Neural cell (in vitro differentiated cells): ENCODE measurements at regions not wholly inside any gene's neighbourhood (a gene's known extent, or its start where the extent isn't known, plus 50 kb on each side); places are given as distances from the start of the nearest gene placed in this dataset.
"Not testable (repeated sequence)": the region's sequence is repeated elsewhere in the genome, so short reads cannot be mapped to it uniquely, and the experiment has no call there.

Experiments
- H2AFZ ChIP-seq: fragments of 200-600, 300-800 bp; sonication (generic), shearing (Covaris generic); 2 replicates; pipeline ENCODE4 v1.6.0; 2014; ENCODE audit warnings: low read depth, mild to moderate bottlenecking, antibody characterized with exemption, low read length, moderate library complexity
- H3F3A ChIP-seq: fragments of 200-600 bp; shearing (Covaris generic); 2 replicates; pipeline ENCODE4 v1.6.1; 2016; ENCODE audit warnings: mild to moderate bottlenecking, moderate library complexity, mixed read lengths, antibody characterized with exemption, low read length; ENCODE audit not compliant: insufficient read depth, poor library complexity, severe bottlenecking
- H3K27ac ChIP-seq: fragments of 200-600, 300-800 bp; sonication (generic), shearing (Covaris generic); 2 replicates; pipeline ENCODE4 v1.5.1; 2014; ENCODE audit warnings: mild to moderate bottlenecking, low read length, moderate library complexity
- H3K27me3 ChIP-seq: fragments of 300-800, 200-600 bp; sonication (generic), shearing (Covaris generic); 2 replicates; pipeline ENCODE4 v1.6.0; 2014; ENCODE audit warnings: mild to moderate bottlenecking, low read depth, low read length, moderate library complexity; ENCODE audit not compliant: insufficient read depth
- H3K36me3 ChIP-seq: fragments of 300-800, 200-600 bp; sonication (generic), shearing (Covaris generic); 2 replicates; pipeline ENCODE4 v1.5.1; 2014; ENCODE audit warnings: mild to moderate bottlenecking, antibody characterized with exemption, low read length, moderate library complexity; ENCODE audit not compliant: insufficient read depth
- H3K4me2 ChIP-seq: fragments of 300-800, 200-600 bp; sonication (generic), shearing (Covaris generic); 2 replicates; pipeline ENCODE4 v1.6.0; 2014; ENCODE audit warnings: mild to moderate bottlenecking, low read length
- H3K4me3 ChIP-seq: fragments of 300-800, 200-600 bp; sonication (generic), shearing (Covaris generic); 2 replicates; pipeline ENCODE4 v1.5.1; 2014; ENCODE audit warnings: mild to moderate bottlenecking, low read length, moderate library complexity
- H3K79me2 ChIP-seq: fragments of 200-600 bp; shearing (Covaris generic); replicated peaks from 2 replicates; pipeline ENCODE4 v1.6.0; 2014; ENCODE audit warnings: mild to moderate bottlenecking, low read length, moderate library complexity; ENCODE audit not compliant: insufficient read depth
- H3K9ac ChIP-seq: fragments of 300-800, 200-600 bp; sonication (generic), shearing (Covaris generic); 2 replicates; pipeline ENCODE4 v1.6.1; 2016; ENCODE audit warnings: mild to moderate bottlenecking, low read length, mixed read lengths
- H3K9me2 ChIP-seq: fragments of 200-600 bp; shearing (Covaris generic); 2 replicates; pipeline ENCODE4 v1.6.1; 2016; ENCODE audit warnings: mild to moderate bottlenecking, low read length, mixed read lengths; ENCODE audit not compliant: insufficient read depth
- H3K9me3 ChIP-seq: fragments of 200-600, 300-800 bp; sonication (generic), shearing (Covaris generic); 2 replicates; pipeline ENCODE4 v1.6.1; 2016; ENCODE audit warnings: mild to moderate bottlenecking, mixed run types, low read length, moderate library complexity, mixed read lengths
- H4K20me1 ChIP-seq: fragments of 200-600 bp; shearing (Covaris generic); 2 replicates; pipeline ENCODE4 v1.6.1; 2016; ENCODE audit warnings: mild to moderate bottlenecking, mixed run types; ENCODE audit not compliant: insufficient read depth
- EP300 ChIP-seq: fragments of 450-650 bp; conservative IDR thresholded peaks from 2 replicates; pipeline ENCODE4 v1.6.1; 2014; ENCODE audit warnings: antibody characterized with exemption, mild to moderate bottlenecking, moderate library complexity; ENCODE audit not compliant: poor library complexity, severe bottlenecking
- EZH2 ChIP-seq: fragments of 200-600, 300-800 bp; shearing (Covaris generic), sonication (generic); IDR thresholded peaks from 2 replicates; pipeline ENCODE4 v1.6.1; 2014; ENCODE audit warnings: antibody characterized with exemption, low read length, borderline replicate concordance, mild to moderate bottlenecking; ENCODE audit not compliant: insufficient read depth, poor library complexity, severe bottlenecking
- MXI1 ChIP-seq: fragments of 450-650 bp; conservative IDR thresholded peaks from 2 replicates; pipeline ENCODE4 v1.6.1; 2014; ENCODE audit warnings: antibody characterized with exemption, mild to moderate bottlenecking; ENCODE audit not compliant: poor library complexity, severe bottlenecking
- POLR2AphosphoS5 ChIP-seq: IDR thresholded peaks from 2 replicates; pipeline ENCODE4 v1.6.1; 2012
- RAD21 ChIP-seq: fragments of 450-650 bp; conservative IDR thresholded peaks from 2 replicates; pipeline ENCODE4 v1.6.1; 2014; ENCODE audit warnings: antibody characterized with exemption, mild to moderate bottlenecking, moderate library complexity
- SMC3 ChIP-seq: fragments of 450-650 bp; conservative IDR thresholded peaks from 2 replicates; pipeline ENCODE4 v1.6.1; 2014; ENCODE audit warnings: antibody characterized with exemption, mild to moderate bottlenecking, moderate library complexity; ENCODE audit not compliant: poor library complexity
- TAF1 ChIP-seq: IDR thresholded peaks from 2 replicates; pipeline ENCODE4 v1.6.1; 2012; ENCODE audit warnings: low read depth
- TF ChIP-seq, protein P1 (sequence below): IDR thresholded peaks from 2 replicates; pipeline ENCODE4 v1.6.1; 2012; ENCODE audit warnings: borderline replicate concordance
- TF ChIP-seq, protein P2 (sequence below): fragments of 450-650 bp; IDR thresholded peaks from 2 replicates; pipeline ENCODE4 v1.5.1; 2014; ENCODE audit warnings: antibody characterized with exemption, mild to moderate bottlenecking, moderate library complexity; ENCODE audit not compliant: poor library complexity, severe bottlenecking

DNA sequence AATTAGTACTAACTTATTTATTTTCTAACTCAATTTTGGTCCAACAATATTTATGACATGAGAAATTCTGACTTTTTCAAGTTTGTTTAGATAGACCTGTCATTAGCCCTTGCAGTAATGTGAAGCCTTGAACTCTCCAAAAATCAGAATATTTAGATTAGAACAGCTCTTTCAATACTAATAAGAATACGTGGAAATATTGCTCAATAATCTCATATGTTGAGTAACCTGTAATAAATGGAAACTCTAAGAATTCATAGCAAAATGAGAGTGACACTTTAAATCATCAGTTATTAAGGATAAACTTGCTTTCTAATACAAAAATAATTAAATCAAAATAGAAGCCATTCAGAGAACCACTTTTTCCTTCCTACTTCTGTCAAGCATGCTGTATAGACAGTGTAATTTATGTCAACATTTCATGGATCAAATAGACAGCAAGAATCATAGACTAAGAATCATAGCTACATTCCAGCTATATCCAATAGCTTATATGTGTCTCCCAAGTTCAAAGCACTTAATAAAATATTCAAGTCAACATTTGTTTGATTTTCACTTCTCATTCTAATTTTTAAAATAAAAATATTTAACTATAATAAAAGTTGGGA is 710.3 kb upstream of the SOX11 start:
- Histone ChIP-seq H3K4me2 (no peak overlapping the region), H3K9ac (no peak overlapping the region), H3K79me2 (no peaks in the 10 kb centered on the region), H3K9me3 (no peaks in the 10 kb centered on the region), H3F3A (no peaks in the 10 kb centered on the region), H3K36me3 (no peaks in the 10 kb centered on the region), H3K27me3 (no peaks in the 10 kb centered on the region), H4K20me1 (no peaks in the 10 kb centered on the region), H3K9me2 (no peaks in the 10 kb centered on the region), H2AFZ (no peak overlapping the region), H3K27ac (no peak overlapping the region), H3K4me3 (no peak overlapping the region)
- TF ChIP-seq MXI1 (no peak), POLR2AphosphoS5 (peak; percentile 72), EP300 (peak; percentile 83)

DNA sequence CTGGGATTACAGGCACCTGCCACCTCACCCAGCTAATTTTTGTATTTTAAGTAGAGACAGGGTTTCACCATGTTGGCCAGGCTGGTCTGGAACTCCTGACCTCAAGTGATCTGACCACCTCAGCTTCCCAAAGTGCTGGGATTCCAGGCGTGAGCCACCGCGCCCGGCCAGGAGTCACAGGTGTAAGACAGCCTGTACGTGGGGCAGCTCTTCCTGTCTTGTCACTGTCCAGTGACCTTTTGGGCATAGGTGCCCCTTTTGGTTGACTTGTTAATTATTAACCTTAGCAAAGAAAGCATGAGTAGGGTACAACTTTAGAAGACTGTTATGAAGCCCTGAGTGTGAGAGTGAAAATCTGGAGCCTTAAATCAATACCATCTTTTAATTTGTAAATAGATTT is 703.7 kb upstream of the SOX11 start:
- not testable (repeated sequence) for H3K4me2 ChIP-seq, H3K36me3 ChIP-seq, H2AFZ ChIP-seq, H3F3A ChIP-seq, H3K9me2 ChIP-seq, H3K79me2 ChIP-seq, H3K9ac ChIP-seq, H3K27me3 ChIP-seq, H3K4me3 ChIP-seq, H3K27ac ChIP-seq, H4K20me1 ChIP-seq, H3K9me3 ChIP-seq

DNA sequence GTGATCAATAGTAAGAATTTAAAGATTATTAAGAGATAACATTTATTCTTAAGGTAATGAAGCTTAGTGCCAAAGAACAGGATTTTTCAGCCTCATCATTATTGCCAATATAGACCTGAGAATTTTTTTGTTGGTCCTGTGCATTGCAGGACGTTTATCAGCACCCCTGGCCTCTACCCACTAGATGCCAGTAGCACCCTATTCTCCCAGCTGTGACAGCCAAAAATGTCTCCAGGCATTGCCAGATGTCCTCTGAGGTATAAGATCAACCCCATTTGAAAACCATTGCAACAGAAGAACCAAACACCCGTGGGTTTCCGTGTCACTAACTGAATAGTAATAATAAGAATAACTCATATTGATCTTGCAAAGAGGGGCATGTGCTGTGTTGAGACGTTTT is 700.0 kb upstream of the SOX11 start:
- Histone ChIP-seq H3K79me2 (no peaks in the 10 kb centered on the region), H3K36me3 (no peaks in the 10 kb centered on the region), H3K4me3 (no peak overlapping the region), H3F3A (no peaks in the 10 kb centered on the region), H3K9me3 (no peaks in the 10 kb centered on the region), H3K9me2 (no peaks in the 10 kb centered on the region), H4K20me1 (no peaks in the 10 kb centered on the region), H2AFZ (no peak overlapping the region), H3K27ac (no peak overlapping the region), H3K9ac (no peak overlapping the region), H3K27me3 (no peaks in the 10 kb centered on the region), H3K4me2 (no peak overlapping the region)
- TF ChIP-seq EP300 (no peak), SMC3 (peak; percentile 57), TAF1 (no peak), RAD21 (peak; percentile 57), EZH2 (no peak)
- TF ChIP-seq, protein P1, sequence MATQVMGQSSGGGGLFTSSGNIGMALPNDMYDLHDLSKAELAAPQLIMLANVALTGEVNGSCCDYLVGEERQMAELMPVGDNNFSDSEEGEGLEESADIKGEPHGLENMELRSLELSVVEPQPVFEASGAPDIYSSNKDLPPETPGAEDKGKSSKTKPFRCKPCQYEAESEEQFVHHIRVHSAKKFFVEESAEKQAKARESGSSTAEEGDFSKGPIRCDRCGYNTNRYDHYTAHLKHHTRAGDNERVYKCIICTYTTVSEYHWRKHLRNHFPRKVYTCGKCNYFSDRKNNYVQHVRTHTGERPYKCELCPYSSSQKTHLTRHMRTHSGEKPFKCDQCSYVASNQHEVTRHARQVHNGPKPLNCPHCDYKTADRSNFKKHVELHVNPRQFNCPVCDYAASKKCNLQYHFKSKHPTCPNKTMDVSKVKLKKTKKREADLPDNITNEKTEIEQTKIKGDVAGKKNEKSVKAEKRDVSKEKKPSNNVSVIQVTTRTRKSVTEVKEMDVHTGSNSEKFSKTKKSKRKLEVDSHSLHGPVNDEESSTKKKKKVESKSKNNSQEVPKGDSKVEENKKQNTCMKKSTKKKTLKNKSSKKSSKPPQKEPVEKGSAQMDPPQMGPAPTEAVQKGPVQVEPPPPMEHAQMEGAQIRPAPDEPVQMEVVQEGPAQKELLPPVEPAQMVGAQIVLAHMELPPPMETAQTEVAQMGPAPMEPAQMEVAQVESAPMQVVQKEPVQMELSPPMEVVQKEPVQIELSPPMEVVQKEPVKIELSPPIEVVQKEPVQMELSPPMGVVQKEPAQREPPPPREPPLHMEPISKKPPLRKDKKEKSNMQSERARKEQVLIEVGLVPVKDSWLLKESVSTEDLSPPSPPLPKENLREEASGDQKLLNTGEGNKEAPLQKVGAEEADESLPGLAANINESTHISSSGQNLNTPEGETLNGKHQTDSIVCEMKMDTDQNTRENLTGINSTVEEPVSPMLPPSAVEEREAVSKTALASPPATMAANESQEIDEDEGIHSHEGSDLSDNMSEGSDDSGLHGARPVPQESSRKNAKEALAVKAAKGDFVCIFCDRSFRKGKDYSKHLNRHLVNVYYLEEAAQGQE: no peak
- TF ChIP-seq, protein P2, sequence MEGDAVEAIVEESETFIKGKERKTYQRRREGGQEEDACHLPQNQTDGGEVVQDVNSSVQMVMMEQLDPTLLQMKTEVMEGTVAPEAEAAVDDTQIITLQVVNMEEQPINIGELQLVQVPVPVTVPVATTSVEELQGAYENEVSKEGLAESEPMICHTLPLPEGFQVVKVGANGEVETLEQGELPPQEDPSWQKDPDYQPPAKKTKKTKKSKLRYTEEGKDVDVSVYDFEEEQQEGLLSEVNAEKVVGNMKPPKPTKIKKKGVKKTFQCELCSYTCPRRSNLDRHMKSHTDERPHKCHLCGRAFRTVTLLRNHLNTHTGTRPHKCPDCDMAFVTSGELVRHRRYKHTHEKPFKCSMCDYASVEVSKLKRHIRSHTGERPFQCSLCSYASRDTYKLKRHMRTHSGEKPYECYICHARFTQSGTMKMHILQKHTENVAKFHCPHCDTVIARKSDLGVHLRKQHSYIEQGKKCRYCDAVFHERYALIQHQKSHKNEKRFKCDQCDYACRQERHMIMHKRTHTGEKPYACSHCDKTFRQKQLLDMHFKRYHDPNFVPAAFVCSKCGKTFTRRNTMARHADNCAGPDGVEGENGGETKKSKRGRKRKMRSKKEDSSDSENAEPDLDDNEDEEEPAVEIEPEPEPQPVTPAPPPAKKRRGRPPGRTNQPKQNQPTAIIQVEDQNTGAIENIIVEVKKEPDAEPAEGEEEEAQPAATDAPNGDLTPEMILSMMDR: peak; percentile 34
